ENCODE measurements at regions not wholly inside any gene's neighbourhood (a gene's known extent, or its start where the extent isn't known, plus 50 kb on each side); places are given as distances from the start of the nearest gene placed in this dataset.

DNA sequence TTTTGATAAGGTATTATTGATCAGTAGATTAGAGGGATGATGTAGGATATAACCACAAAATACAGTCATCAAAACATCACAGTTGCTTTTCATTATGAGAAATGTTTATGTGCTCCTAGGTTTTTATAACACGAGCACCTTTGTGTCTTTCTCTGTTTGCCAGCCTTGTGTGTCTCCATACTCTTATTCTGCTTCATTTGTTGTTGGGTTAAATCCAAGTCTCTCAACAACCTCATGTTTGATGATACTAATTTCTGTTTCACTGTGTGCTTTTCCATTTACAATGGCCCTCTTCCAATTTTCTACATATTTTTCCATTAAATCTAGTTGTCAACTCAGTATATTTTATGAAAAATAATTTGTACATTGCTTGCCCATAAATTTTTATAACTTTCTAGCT, 107.7 kb upstream of the POU2AF2 start:
- peak; percentile 26 for DNase-seq

DNA sequence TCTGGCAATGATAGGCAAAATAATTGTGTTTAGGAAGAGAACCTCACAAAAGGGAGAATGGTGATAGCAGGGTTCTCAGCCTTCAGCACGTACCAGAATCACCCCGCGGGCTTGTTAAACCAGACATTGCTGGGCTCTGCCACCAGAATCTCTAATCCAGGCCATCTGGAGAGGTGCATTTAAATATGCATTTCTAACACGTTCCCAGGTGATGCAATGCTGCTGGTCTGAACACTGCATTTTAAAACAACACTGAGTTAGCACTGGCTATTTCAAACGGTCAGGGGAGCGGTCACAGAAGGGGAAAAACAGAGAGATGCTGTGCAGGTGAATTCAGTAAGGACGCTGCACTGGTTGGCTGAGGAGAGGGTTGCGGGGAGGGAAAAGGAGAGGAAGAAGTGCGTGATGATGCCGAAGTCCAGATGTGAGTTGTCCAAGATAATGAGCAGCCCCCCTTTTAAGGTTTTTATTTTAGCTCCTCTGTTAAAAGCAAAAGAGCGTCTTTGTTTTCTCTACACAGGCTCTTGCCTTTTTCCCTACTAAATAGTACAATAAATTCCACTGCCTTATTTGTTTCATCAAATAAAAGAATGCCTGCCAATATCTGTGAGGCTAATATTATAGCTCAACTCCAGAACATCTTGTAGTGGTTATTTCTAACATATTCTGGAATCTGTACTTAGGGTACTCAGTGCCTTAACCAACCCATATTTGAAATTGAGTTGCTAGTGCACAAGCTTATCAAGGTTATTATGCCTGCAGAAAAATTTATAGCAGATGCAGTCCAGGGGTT, 109.6 kb upstream of the POU2AF2 start:
- no peak for DNase-seq

DNA sequence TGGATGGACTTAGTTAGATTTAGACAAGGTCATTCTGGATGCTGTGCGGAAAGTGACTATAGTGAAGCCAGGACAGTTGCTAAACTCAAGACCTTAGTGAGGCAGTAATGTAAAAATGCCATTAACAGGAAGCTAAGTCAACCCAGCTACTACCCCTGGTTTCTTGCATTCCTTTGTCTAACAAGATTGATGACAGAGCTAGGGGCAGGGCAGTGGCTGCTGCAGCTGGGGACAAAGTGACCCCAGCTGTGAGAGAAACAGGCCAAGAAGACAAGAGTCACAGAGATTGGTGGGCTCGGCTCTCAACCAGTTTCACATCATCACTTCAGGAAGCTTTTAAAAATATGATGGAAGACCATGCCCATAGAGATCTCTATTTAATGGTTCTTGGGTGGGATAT, 110.4 kb upstream of the POU2AF2 start:
- no peak for DNase-seq

DNA sequence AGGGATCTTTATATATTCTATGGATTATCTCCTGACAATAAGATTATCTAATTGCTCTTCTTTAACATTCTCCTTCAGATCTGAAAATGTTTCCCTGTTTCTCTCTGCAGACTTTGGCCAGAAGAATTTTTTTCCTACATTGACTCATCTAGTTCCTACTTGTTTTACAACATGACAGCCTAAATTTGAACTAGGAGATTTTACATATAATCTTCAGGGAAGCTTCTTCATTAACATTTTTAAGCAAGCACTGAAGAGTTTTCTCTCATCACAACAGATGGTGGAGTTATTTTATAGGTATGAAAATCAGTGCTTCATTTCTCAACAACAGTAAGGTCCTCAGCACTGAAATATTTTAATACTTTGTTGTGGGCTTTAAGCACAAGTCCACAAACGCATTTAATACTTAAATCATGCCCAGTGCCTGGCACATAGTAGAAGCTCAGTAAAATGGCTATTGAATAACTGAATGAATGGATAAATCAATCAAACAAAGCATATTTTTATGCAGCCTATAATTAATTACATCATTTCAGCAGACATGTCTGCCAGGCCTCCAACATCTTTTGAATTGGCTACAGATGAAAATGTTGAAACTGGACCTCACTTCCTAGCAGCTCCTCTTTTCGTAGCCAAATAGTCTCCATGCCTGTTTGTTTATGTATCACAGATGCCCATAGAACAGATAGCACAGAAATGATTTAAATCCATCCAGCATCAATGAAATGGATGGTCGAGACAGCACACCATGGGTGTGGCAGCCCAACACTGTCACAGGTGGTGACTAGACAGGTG, 117.3 kb upstream of the POU2AF2 start:
- DNase-seq = no peak

DNA sequence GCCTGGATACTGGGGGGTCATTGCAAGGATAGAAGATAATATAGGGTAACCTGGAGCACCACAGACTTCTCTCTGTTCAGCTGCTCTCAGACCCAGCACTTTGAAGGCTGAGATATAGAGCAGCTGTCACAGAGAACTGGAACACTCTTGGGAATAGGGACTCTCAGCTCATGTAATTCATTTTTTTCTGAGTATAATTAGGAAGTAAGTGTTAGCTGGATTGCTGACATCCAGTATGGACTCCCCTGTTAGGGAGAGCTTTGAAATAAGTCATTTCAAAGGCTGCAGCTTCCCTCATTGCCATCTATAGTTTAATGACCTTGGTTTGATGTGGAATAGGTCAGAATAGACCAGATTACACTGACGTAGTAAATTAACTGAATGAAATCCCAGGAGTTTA, 120.8 kb upstream of the POU2AF2 start:
- DNase-seq = no peak

DNA sequence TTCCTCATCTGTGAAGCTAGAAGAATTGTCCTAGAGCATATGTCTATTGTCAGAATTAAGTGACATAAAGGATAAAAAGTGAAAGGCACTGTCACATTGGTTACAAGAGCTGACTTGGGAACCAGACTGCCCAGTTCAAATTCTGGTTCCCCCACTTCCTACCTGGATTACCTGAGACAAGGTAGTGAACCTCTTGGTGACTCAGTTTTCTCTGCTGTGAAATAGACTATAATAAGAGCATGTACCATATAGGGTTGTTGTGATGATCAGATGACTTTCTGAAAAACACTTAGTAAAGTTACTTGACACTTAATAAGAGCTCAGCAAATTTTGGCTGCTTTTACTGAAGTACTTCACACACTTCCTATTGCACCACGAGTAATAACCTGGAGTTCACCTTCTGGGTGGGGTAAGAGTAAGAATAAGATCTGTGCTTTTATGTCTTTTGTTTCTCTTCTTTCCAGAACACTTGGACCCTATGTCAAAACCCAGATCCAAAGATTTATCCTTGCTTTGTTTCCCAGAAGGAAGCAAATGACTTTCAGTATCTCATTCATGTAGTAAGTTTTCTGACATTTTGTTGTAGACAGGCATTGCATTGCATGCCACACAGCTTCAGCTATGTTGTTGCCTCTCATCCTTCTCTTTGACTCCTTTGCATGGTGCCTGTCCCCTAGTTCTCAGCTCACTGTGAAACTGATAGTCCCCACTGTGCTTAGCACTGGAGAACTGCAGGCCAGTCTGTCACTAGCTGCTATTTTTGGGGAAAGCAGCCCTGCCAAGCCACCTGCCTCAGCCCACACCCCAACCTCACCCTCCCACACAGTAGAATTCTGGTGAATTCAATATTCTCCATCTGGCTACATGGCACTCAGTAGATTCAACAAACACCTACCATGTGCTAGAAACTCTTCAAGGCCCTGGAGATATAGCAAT, 121.8 kb upstream of the POU2AF2 start:
- no peak for DNase-seq

DNA sequence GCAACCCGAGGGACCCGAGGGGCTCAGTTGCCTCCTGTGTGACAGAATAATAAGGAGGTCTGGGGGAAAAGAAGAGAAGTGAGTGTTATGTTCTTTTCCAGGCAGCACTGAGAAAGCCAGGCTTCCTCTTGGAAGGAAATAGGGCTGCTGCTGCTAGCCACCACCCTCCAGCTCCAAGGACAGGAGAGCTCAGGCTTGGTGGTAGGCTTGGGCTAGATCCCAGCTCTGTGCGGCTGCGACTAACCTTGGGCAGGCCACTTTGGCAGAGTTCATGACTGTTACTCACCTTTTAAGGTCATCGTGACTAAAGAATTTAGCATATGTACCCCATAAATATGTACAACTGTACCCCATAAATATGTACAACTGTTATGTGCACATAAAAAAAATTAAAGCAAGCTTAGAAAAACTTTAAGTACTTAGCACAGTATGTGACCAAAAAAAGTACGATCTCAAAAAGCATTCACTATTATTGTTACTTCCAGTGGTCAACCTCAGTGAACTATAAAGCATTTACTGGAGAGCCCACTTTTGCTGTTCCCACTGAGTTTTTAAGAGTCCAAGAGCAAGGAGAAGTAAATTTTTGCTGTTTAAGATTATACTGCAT, 124.7 kb upstream of the POU2AF2 start:
- DNase-seq = no peak

DNA sequence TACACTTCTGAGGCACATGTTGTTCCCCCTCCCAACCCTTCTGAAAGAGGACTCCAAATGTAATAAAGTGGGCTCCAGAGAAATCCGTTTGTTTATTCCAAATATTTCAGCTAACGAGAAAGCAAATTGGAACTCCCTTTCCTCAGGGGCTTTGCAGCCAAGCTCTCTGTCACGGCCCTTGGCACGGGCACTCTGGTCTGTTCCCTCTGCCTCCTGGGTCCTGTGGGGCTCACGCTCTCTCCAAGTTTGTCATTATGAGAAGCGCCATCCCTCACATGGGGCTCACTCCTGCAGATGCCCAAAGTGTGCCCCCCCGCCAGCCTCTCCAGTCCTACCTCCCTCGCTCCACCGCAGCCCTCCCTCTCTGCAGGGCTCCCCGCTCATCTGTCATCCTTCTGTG, 125.4 kb upstream of the POU2AF2 start:
- no peak for DNase-seq

DNA sequence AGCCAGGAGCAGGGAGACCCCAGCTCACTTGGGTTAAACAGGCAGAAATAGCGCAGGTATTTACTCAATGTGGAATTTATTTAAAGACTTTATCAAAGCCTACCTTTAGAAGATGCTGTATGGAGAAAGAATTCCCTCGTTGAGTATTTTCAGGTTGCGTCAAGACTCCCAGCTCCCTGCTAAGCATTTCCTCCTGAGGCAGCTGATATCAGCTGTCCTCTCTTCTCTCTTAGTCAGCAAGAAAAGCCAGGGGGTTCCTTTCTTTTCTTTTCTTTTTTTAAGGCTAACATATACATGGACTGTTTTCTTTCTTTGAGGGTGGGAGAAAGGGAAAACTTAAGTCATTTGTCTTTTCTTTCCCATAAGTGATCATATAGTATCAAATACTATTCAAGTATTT, 125.8 kb upstream of the POU2AF2 start:
- DNase-seq = no peak

DNA sequence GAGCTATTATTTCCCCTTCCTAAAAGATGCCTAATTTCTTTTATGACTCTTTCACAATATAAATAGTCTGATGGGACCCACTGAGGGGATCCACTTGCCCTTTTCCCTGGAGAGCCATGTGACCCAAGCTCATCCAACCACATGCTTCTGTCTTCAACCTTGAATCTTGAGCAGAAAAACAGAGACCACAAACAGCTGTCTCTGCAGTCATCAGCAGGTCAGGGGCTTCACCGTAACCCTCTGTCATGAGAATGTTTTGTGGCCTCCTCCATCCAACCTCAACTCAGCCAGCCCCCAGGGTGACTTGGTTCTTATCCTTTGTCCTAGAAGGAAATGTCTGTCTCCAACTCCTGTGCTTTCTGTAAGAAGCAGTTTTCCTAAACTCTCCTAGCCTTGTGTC, 129.6 kb upstream of the POU2AF2 start:
- DNase-seq = no peak

DNA sequence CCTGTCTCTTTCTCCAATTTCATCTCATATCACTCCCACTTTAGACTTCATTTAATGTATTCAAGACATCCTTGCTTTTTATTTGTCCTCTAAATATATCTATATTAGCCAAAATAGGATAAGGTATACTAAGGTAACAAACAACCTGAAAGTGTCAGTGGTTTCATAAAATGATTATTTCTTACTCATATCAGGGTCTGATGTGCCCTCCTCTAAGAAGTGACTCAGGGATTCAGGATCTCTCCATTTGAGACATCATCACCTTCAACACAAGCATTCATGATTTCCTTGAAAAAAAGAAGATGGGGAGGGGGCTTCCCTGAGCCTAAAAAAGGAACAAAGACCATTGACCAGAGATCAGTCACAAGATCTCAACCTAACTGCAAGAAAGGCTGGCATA, 131.4 kb upstream of the POU2AF2 start:
- no peak for DNase-seq

DNA sequence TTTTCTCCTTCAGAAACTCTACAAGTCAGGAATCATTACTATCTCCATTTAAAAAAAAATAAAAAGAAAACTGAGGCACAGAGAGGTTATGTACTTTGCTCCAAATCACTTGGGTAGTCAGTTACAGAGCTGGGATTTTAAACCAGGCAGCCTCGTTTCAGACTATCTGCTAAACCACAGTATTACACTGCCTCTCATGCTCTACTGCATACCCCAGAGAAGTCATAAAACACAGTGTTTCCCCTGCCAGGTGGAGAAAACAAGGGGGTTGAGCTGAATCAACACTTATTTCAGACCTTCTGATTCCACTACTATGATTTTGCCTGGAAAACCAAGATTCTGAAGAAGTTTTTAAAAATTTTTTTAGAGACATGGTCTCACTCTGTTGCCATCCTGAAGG, 132.9 kb upstream of the POU2AF2 start:
- DNase-seq = no peak

DNA sequence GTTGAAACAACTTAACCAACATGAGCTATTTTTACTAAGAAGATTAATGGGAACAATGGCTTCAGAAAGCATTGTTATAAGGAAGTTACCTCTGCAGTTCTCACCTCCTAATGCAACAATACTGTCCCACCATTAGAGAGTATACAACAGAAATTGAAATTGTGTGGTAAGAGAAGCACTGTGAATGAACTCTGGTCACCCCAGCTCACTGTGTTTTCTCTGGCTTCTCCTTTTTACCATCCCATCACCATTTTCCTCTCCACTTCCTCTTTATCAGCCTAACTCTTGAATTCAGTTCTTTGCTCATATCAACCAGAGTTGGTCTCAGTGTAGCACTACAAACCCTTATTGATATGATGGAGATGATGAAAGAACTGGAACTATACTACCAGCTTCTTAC, 138.0 kb upstream of the POU2AF2 start:
- DNase-seq = no peak

DNA sequence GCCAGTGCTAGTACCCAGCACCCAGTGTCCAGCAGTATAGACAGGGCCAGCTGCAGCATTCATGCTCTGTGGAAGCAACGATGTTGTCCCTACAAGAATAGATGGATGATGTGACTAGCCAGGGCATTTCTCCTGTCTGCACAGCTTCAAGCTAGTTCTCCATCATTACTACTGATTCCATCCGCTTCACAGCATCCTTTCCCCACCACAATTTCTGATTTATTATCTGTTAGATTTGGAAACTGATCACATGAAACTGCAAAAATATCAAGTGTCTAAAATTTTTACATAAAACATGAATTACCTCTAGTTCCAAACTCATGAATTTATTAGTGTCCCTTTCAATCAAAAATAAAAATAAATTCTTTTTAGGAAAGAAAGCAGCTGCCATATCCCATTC, 138.9 kb upstream of the POU2AF2 start:
- DNase-seq = no peak

DNA sequence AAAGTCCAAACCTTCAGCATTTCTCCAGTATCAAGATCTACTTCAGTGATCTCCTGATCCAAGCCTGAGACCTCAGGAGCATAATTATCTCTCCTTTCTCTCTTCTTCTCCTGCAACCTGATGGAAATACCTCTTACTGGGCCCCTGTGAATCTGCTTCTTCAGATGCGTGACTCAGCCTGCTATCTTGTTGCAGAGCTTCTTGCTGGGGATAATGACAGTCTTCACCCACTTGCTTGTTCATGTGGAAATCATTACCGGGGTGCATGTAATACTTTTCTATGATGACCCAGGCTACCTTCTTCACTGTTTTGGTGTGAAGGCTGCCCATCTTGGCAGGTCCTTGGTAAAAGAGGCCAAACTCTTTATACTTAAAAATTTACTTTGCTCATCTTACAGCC, 140.0 kb upstream of the POU2AF2 start:
- DNase-seq = no peak

DNA sequence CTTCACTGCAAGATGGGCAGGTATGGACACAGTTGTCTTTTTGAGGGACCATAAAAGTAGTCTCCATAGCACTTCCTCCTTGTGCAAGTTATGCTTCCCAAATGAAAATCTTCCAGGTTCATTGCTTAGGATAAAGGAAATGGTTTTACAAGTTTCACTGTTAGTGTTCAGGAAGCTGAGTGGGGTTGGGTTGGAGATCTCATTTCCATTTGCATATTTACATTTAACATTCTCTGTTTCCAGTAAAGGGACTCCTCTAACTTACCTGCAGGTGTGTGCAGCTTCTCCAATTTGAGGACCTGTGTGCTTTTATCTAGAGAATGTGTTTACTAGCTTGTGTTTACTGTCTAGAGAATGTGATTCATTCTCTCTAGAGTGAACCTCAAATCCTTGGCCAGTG, 141.3 kb upstream of the POU2AF2 start:
- DNase-seq = no peak

DNA sequence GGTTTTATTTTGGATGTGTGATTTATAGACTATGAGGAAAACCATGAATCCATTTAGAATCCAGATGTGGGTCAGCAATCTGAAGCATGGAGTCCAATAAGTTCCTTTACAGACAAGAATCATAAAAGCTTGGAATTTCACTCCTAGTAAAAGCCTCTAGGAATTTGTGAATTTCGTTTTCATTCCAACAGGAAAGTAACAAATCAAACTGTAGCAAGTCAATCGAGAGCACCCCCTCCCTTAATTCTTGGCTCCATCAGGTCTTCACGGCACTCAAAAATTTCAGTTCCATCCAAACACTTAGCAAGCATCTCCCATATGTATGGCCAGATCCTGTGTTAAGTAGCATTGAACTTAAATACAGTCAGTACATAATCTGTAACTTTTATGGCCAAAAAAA, 143.6 kb upstream of the POU2AF2 start:
- no peak for DNase-seq

DNA sequence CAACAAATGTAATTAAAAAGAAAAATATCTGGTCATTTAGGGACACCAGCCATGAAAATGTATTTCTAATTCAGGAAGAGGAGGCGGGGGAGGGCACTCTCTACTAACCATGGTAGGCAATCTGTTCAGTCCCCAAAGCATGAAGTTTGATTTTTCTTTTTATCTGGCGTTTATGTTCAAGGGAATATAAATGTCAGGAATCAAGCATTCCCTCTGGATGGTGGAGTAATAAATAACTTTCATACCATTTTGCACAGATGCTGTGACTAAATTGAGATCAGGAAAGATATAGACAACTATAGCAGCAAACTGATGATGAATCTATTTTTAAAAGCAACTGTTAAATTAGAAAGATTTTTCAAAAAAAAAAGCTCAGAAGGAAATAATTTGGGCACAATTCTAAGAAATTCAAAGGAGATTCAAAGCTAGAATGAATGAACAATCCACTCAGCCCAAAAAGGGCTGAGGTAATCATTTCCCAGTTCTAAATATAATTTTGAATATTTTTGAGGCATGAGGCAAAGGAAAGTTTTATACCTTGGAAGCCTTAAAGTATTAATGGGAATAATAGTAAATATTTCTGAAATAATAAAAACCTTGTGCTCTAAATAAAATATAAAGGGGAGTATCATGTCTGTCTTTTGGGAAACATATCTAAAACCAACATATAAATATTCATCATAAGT, 146.4 kb upstream of the POU2AF2 start:
- DNase-seq = no peak

DNA sequence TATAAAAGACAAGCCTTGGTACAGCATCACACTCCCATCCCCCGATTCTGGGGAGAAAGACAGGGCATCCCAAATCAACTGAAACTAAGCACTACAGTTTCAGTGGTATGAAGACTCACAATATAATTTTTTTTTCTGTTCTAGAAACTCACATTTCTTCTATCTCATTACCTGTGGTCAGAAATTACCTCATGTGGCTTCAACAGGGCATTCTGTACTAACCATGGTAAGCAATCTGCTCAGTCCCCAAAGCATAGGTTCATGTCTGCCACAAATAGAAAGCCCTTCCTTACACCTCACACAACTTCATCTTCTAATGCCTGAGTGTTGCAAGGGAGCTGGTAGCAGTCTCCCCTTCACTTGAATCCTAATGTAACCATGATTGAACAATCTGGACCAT, 147.4 kb upstream of the POU2AF2 start:
- no peak for DNase-seq

DNA sequence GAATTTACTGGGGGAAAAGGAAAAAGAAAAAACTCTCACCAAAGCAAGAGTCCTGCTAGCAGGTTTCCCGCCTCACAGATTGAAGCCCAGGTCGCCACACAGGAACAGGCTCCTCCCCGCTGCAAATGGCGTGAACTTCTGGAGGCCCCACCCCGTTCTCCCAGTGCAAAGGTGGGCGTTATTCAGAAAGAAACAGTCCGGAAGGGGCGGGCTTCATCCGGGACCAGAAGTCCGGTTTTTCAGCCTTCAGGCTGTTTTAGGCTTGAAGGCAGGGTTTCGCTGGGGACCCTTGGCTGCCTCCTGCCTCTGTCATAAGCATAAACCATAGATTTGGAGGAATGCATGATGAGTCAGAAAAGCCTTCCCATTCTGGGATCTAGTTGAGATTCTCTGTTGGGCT, 148.3 kb upstream of the POU2AF2 start:
- DNase-seq = no peak

DNA sequence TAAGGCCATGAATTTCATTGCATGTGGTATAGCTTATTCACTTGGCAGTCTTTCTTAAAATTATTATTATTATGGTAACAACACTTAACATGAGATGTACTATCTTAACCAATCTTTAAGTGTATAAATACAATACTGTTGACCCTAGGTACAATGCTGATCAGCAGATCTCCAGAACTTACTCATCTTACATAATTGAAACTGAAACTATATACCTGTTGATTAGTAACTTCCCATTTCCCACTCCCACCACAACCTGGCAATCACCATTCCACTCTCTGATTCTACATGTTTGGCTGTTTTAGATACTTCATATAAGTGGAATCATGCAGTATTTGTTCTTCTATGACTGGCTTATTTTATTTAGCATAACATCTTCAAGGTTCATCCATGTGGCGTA, 150.2 kb upstream of the POU2AF2 start:
- DNase-seq = no peak

DNA sequence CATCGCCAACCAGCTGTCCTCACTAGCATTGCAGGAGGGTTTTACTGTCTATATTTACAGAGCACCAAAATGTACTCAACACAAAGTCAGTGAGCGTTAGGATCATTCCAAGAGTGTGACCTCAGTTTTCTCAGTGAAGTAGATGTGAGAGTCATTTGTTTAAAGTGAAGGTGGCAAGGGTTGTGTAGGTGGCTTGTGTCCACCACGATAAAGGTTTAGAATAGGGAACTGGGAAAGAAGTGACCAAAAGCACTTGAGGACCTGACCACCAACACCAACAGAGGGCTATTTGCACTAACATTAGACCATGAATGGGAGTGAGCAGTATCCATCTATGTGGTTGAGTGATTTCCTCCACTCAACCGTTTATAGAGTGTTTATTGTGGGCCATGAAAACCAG, 152.5 kb upstream of the POU2AF2 start:
- no peak for DNase-seq
